SU-DHL-6 (cell line): ENCODE measurements at regions not wholly inside any gene's neighbourhood (a gene's known extent, or its start where the extent isn't known, plus 50 kb on each side); places are given as distances from the start of the nearest gene placed in this dataset.

Experiments used
- H2AFZ ChIP-seq: fragments of 200-600 bp; sonication (generic); 2 replicates; pipeline ENCODE4 v1.6.1; 2014; ENCODE audit warnings: low read depth, mild to moderate bottlenecking, moderate library complexity, mixed read lengths, antibody characterized with exemption, low read length; ENCODE audit not compliant: severe bottlenecking
- H3F3A ChIP-seq: fragments of 200-600 bp; shearing (Covaris generic); 2 replicates; pipeline ENCODE4 v1.6.0; 2016; ENCODE audit warnings: antibody characterized with exemption, mild to moderate bottlenecking; ENCODE audit not compliant: insufficient read depth
- H3K27ac ChIP-seq: fragments of 200-600 bp; sonication (generic); 2 replicates; pipeline ENCODE4 v1.5.1; 2016; ENCODE audit warnings: low read depth, mild to moderate bottlenecking, low read length, moderate library complexity, mixed read lengths
- H3K27me3 ChIP-seq: fragments of 200-600 bp; sonication (generic), shearing (Covaris generic); 2 replicates; pipeline ENCODE4 v1.6.0; 2014; ENCODE audit warnings: mild to moderate bottlenecking, low read length
- H3K36me3 ChIP-seq: fragments of 200-600 bp; sonication (generic); 2 replicates; pipeline ENCODE4 v1.6.1; 2014; ENCODE audit warnings: mild to moderate bottlenecking, low read length, mixed read lengths
- H3K4me2 ChIP-seq: fragments of 300-600, 200-600 bp; shearing (Covaris generic), sonication (generic); 2 replicates; pipeline ENCODE4 v1.6.0; 2014; ENCODE audit warnings: low read length, low read depth, mild to moderate bottlenecking; ENCODE audit not compliant: poor library complexity, severe bottlenecking
- H3K4me3 ChIP-seq: fragments of 200-600 bp; sonication (generic); 2 replicates; pipeline ENCODE4 v1.5.1; 2014; ENCODE audit warnings: antibody characterized with exemption, low read length, mild to moderate bottlenecking, mixed read lengths; ENCODE audit not compliant: insufficient read depth, poor library complexity, severe bottlenecking
- H3K79me2 ChIP-seq: fragments of 200-600 bp; sonication (generic); 2 replicates; pipeline ENCODE4 v1.6.1; 2014; ENCODE audit warnings: mild to moderate bottlenecking, low read length, moderate library complexity; ENCODE audit not compliant: insufficient read depth
- H3K9ac ChIP-seq: fragments of 200-600 bp; sonication (generic); 2 replicates; pipeline ENCODE4 v1.7.0; 2014; ENCODE audit warnings: mild to moderate bottlenecking, low read length
- H3K9me2 ChIP-seq: fragments of 200-600 bp; sonication (generic); replicated peaks from 2 replicates; pipeline ENCODE4 v1.6.1; 2014; ENCODE audit warnings: low read length; ENCODE audit not compliant: insufficient read depth
- H3K9me3 ChIP-seq: fragments of 200-600 bp; sonication (generic); 2 replicates; pipeline ENCODE4 v1.6.1; 2014; ENCODE audit warnings: low read length, mixed read lengths; ENCODE audit not compliant: insufficient read depth
- H4K20me1 ChIP-seq: fragments of 200-600 bp; sonication (generic); 2 replicates; pipeline ENCODE4 v1.6.1; 2014; ENCODE audit warnings: low read depth, mild to moderate bottlenecking, antibody characterized with exemption, low read length, moderate library complexity, mixed read lengths
- CTCF ChIP-seq: fragments of 200-600 bp; sonication (generic); IDR thresholded peaks from one replicate; pipeline ENCODE4 v1.5.1; 2017; ENCODE audit warnings: antibody characterized with exemption, mild to moderate bottlenecking, low read length, moderate library complexity; ENCODE audit not compliant: insufficient read depth, poor library complexity, severe bottlenecking
- EZH2phosphoT487 ChIP-seq: fragments of 200-600 bp; sonication (generic), shearing (Covaris generic); conservative IDR thresholded peaks from 2 replicates; pipeline ENCODE4 v1.6.1; 2018; ENCODE audit warnings: mild to moderate bottlenecking, antibody characterized with exemption, low read length, moderate library complexity, mixed read lengths

DNA sequence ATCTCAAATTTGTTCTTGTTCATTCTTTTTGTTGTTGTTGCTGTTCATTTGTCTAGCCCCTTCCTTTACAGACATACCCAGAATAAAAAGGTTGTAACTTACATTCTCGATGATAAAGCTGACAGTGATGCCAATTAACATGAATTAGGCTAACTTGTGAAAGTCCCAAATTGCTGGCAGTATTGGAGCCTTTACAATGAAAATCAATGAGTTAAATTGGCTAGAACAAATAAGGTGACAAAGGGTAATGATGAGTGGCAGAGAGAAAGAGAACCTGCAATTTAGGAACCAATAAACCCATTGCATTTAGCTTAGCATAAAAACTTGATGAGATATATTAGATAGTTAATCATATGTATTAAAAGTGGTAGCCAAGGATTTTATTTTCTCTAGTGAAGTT, 521.0 kb downstream of the ADCYAP1 start:
- no peak overlapping the region for H3K4me3 ChIP-seq
- no peak overlapping the region for H3K4me2 ChIP-seq
- no peaks in the 10 kb centered on the region for H3K27me3 ChIP-seq

GRCh38 chr18:1435487-1435886, 530.8 kb downstream of the ADCYAP1 start:
- Histone ChIP-seq H3K27ac (no peak overlapping the region), H3K9me3 (no peaks in the 10 kb centered on the region), H3K4me3 (no peak overlapping the region), H3K27me3 (no peaks in the 10 kb centered on the region), H3K4me2 (no peak overlapping the region), H4K20me1 (no peaks in the 10 kb centered on the region), H3K9me2 (no peaks in the 10 kb centered on the region), H3K36me3 (no peaks in the 10 kb centered on the region), H3F3A (no peaks in the 10 kb centered on the region), H3K79me2 (no peaks in the 10 kb centered on the region), H2AFZ (no peak overlapping the region), H3K9ac (no peak overlapping the region)
- TF ChIP-seq CTCF (no peak), EZH2phosphoT487 (no peak)

More for the DNA sequence above, 521.0 kb downstream of the ADCYAP1 start:
- Histone ChIP-seq H3K9me2 (no peaks in the 10 kb centered on the region), H3K79me2 (no peaks in the 10 kb centered on the region), H3K9ac (no peak overlapping the region), H3K36me3 (no peaks in the 10 kb centered on the region), H2AFZ (no peak overlapping the region), H3K9me3 (no peaks in the 10 kb centered on the region), H4K20me1 (no peaks in the 10 kb centered on the region), H3F3A (no peaks in the 10 kb centered on the region), H3K27ac (no peak overlapping the region)
- TF ChIP-seq CTCF (no peak), EZH2phosphoT487 (no peak)

GRCh38 chr18:1436199-1436598, 531.5 kb downstream of the ADCYAP1 start:
- H3K27ac ChIP-seq: no peak overlapping the region
- no peaks in the 10 kb centered on the region for H4K20me1 ChIP-seq
- TF ChIP-seq CTCF: no peak
- TF ChIP-seq EZH2phosphoT487: no peak
- no peak overlapping the region for H3K9ac ChIP-seq
- H3K4me2 ChIP-seq: no peak overlapping the region
- H3K9me3 ChIP-seq: no peaks in the 10 kb centered on the region
- H2AFZ ChIP-seq: no peak overlapping the region
- H3F3A ChIP-seq: no peaks in the 10 kb centered on the region
- no peak overlapping the region for H3K4me3 ChIP-seq
- no peaks in the 10 kb centered on the region for H3K79me2 ChIP-seq
- H3K9me2 ChIP-seq: no peaks in the 10 kb centered on the region
- no peaks in the 10 kb centered on the region for H3K36me3 ChIP-seq
- no peaks in the 10 kb centered on the region for H3K27me3 ChIP-seq
